Body of pancreas (tissue), 4 donors: ENCODE measurements at regions not wholly inside any gene's neighbourhood (a gene's known extent, or its start where the extent isn't known, plus 50 kb on each side); places are given as distances from the start of the nearest gene placed in this dataset.

Experiments
- ATAC-seq: fragments of 150-250 bp; one replicate; pipeline ENCODE4 v1.9.1; 2016
- DNase-seq, 4 donors: peaks; one replicate each; pipeline ENCODE4 v3.0.0-alpha.2; 2019
- H3K27ac ChIP-seq, 4 donors: fragments of 200-600 bp; sonication (generic); 1 replicate in 3 of 4; 2 replicates in 1 of 4; pipeline versions ENCODE4 v1.5.1 to v1.6.1; 2016 to 2019; ENCODE audit warnings: mild to moderate bottlenecking in 1 of 4, mixed read lengths in 1 of 4, moderate library complexity in 1 of 4
- H3K27me3 ChIP-seq, 2 donors: fragments of 200-600 bp; sonication (generic); one replicate each; pipeline ENCODE4 v1.6.0; 2016; ENCODE audit warnings: mild to moderate bottlenecking in 1 of 2
- H3K36me3 ChIP-seq, 2 donors: fragments of 200-600 bp; sonication (generic); replicated peaks in 1 of 2; 2 replicates each; pipeline ENCODE4 v1.5.1; 2016; ENCODE audit warnings: low read depth in 2 of 2; ENCODE audit not compliant: insufficient read depth in 1 of 2
- H3K4me1 ChIP-seq: fragments of 200-600 bp; sonication (generic); one replicate; pipeline ENCODE4 v1.6.0; 2016
- H3K4me3 ChIP-seq, 2 donors: fragments of 200-600 bp; sonication (generic); 1 replicate in 1 of 2; 2 replicates in 1 of 2; pipeline ENCODE4 v1.5.1; 2016 to 2019
- H3K9me3 ChIP-seq, 3 donors: fragments of 200-600 bp; sonication (generic); 1 replicate in 2 of 3; 2 replicates in 1 of 3; pipeline ENCODE4 v1.5.1; 2016
- CTCF ChIP-seq, 7 experiments: fragments of 450-650 bp in 4 of 7; fragments of 200-600 bp in 3 of 7; sonication (generic) in 3 of 7; IDR thresholded peaks; one replicate each; pipeline ENCODE4 v1.5.1; 2016 to 2019; ENCODE audit warnings: antibody characterized with exemption in 7 of 7
- POLR2A ChIP-seq, 3 donors: fragments of 450-650 bp; IDR thresholded peaks; one replicate each; pipeline ENCODE4 v1.6.1; 2016; ENCODE audit warnings: antibody characterized with exemption in 3 of 3, mild to moderate bottlenecking in 2 of 3
- WGBS, 2 donors: methylation state at CpG; one replicate each; pipeline ENCODE4 v1.1.5; 2017; 5-methylcytosine and 5-hydroxymethylcytosine counted together
- intact Hi-C: fragments of 100-400 bp; cut with DNase I; formaldehyde crosslinking; loops from one replicate; pipeline ENCODE4 v1.15.1; 2023

GRCh38 chr10:117463545-117463920 is 79.0 kb upstream of the EMX2 start:
- Histone ChIP-seq H3K36me3 (no peaks in the 10 kb centered on the region), H3K4me1 (no peaks in the 10 kb centered on the region), H3K4me3 (no peak overlapping the region), H3K9me3 (peaks cover 0 to 6% (median 0%) of the 10 kb centered on the region in 3 donors), H3K27me3 (no peaks in the 10 kb centered on the region), H3K27ac (no peak overlapping the region)
- 69 to 100% methylated on average over 1 of the region's 1 CpG for WGBS, 2 donors
- TF ChIP-seq CTCF (IDR thresholded peaks at IDR 0.05) (no peak), POLR2A (IDR thresholded peaks at IDR 0.05) (no peak)
- ATAC-seq (no peak), DNase-seq (no peak)
- intact Hi-C loops: no loop called here

GRCh38 chr10:117462816-117463544 is 79.6 kb upstream of the EMX2 start:
- H3K27me3 ChIP-seq: no peaks in the 10 kb centered on the region
- H3K4me1 ChIP-seq: no peaks in the 10 kb centered on the region
- H3K4me3 ChIP-seq: no peak overlapping the region
- H3K36me3 ChIP-seq: no peaks in the 10 kb centered on the region
- no peak for TF ChIP-seq POLR2A (IDR thresholded peaks at IDR 0.05)
- TF ChIP-seq CTCF (IDR thresholded peaks at IDR 0.05): no peak
- intact Hi-C loops: no loop called here
- whole genome bisulfite sequencing, 2 donors: 64 to 75% methylated on average over 1 of the region's 1 CpG
- DNase-seq: no peak
- H3K9me3 ChIP-seq: peaks cover 0 to 6% (median 0%) of the 10 kb centered on the region in 3 donors
- no peak for ATAC-seq
- no peak overlapping the region for H3K27ac ChIP-seq

- TF ChIP-seq CTCF (IDR thresholded peaks at IDR 0.05) (peak in 2 of 7 experiments; percentile 6 to 24), POLR2A (IDR thresholded peaks at IDR 0.05) (no peak)
- no peaks in the 10 kb centered on the region for H3K4me1 ChIP-seq
- no peak overlapping the region for H3K4me3 ChIP-seq
- ATAC-seq: no peak
- no peaks in the 10 kb centered on the region for H3K27me3 ChIP-seq
- WGBS, 2 donors: 66 to 79% methylated on average over 6 of the region's 6 CpGs
- H3K27ac ChIP-seq: no peak overlapping the region
- intact Hi-C loops: no loop called here
- H3K9me3 ChIP-seq: peaks cover 0 to 6% (median 0%) of the 10 kb centered on the region in 3 donors
- no peak for DNase-seq
- no peaks in the 10 kb centered on the region for H3K36me3 ChIP-seq
Observed at GRCh38 chr10:117462424-117462792, 80.1 kb upstream of the EMX2 start.

GRCh38 chr10:117461766-117462423 is 80.7 kb upstream of the EMX2 start:
- H3K4me3 ChIP-seq: no peak overlapping the region
- TF ChIP-seq POLR2A (IDR thresholded peaks at IDR 0.05) (no peak), CTCF (IDR thresholded peaks at IDR 0.05) (no peak)
- 67 to 80% methylated on average over 2 to 7 of the region's 7 CpGs for WGBS, 2 donors
- intact Hi-C loops: no loop called here
- DNase-seq (no peak), ATAC-seq (no peak)
- no peaks in the 10 kb centered on the region for H3K36me3 ChIP-seq
- H3K27me3 ChIP-seq: no peaks in the 10 kb centered on the region
- H3K4me1 ChIP-seq: no peaks in the 10 kb centered on the region
- peaks cover 0 to 6% (median 0%) of the 10 kb centered on the region in 3 donors for H3K9me3 ChIP-seq
- H3K27ac ChIP-seq: no peak overlapping the region
